ENCODE measurements at regions not wholly inside any gene's neighbourhood (a gene's known extent, or its start where the extent isn't known, plus 50 kb on each side); places are given as distances from the start of the nearest gene placed in this dataset.

- no peak for DNase-seq
Measured at GRCh38 chr3:14273901-14274611, 95.4 kb downstream of the LSM3 start.

- no peak for DNase-seq
Measured at GRCh38 chr3:14274612-14274936, 96.0 kb downstream of the LSM3 start.

GRCh38 chr3:14274999-14275961, 96.7 kb downstream of the LSM3 start:
- peak; percentile 18 to 53 for DNase-seq

GRCh38 chr3:14275962-14276909, 97.6 kb downstream of the LSM3 start:
- DNase-seq, result no peak

- DNase-seq, result no peak
Measured at GRCh38 chr3:14277557-14277956, 98.9 kb downstream of the LSM3 start.

GRCh38 chr3:14278265-14278798, 99.7 kb downstream of the LSM3 start:
- no peak for DNase-seq

GRCh38 chr3:14278799-14279625, 100.4 kb downstream of the LSM3 start:
- no peak for DNase-seq

- no peak for DNase-seq
Measured at GRCh38 chr3:14279626-14280061, 101.0 kb downstream of the LSM3 start.

GRCh38 chr3:14280326-14280725, 101.7 kb downstream of the LSM3 start:
- no peak for DNase-seq

GRCh38 chr3:14281053-14281452, 102.4 kb downstream of the LSM3 start:
- no peak for DNase-seq

- DNase-seq, result no peak
Measured at GRCh38 chr3:14282001-14282705, 103.5 kb downstream of the LSM3 start.

GRCh38 chr3:14282706-14283075, 104.1 kb downstream of the LSM3 start:
- no peak for DNase-seq

GRCh38 chr3:14283092-14283812, 104.6 kb downstream of the LSM3 start:
- no peak for DNase-seq

- DNase-seq, result no peak
Measured at GRCh38 chr3:14283813-14284438, 105.3 kb downstream of the LSM3 start.

GRCh38 chr3:14284694-14285547, 106.3 kb downstream of the LSM3 start:
- DNase-seq, result no peak

GRCh38 chr3:14285548-14285925, 106.9 kb downstream of the LSM3 start:
- DNase-seq, result no peak

- DNase-seq, result no peak
Measured at GRCh38 chr3:14286887-14287500, 108.4 kb downstream of the LSM3 start.

GRCh38 chr3:14288177-14288788, 109.7 kb downstream of the LSM3 start:
- no peak for DNase-seq
